Activated CD4-positive, alpha-beta T cell treated with anti-CD3 and anti-CD28 coated beads, Interleukin-10, Interleukin-2, amounts not matched to agents 100 ng/mL and 50 ng/mL, durations not matched to agents 16 hours and 8 hours (primary cell): ENCODE measurements at regions not wholly inside any gene's neighbourhood (a gene's known extent, or its start where the extent isn't known, plus 50 kb on each side); places are given as distances from the start of the nearest gene placed in this dataset.

Source experiments
- DNase-seq: peaks from one replicate; pipeline ENCODE4 v3.0.0-alpha.2; 2020

GRCh38 chr10:108736111-108736510, 1187.2 kb downstream of the XPNPEP1 start:
- DNase-seq = no peak

GRCh38 chr10:108735380-108735779, 1187.9 kb downstream of the XPNPEP1 start:
- DNase-seq = no peak

- DNase-seq = no peak
These were observed 1201.4 kb downstream of the XPNPEP1 start for GRCh38 chr10:108721874-108722273.

GRCh38 chr10:108716352-108716751, 1207.0 kb downstream of the XPNPEP1 start:
- no peak for DNase-seq

- DNase-seq = no peak
These were observed 1213.2 kb downstream of the XPNPEP1 start for GRCh38 chr10:108709927-108710722.

- DNase-seq = no peak
These were observed 1214.9 kb downstream of the XPNPEP1 start for GRCh38 chr10:108708363-108708762.

GRCh38 chr10:108696792-108697477, 1226.4 kb downstream of the XPNPEP1 start:
- peak; percentile 42 for DNase-seq

- no peak for DNase-seq
These were observed 1232.2 kb downstream of the XPNPEP1 start for GRCh38 chr10:108691126-108691525.

GRCh38 chr10:108690530-108690929, 1232.8 kb downstream of the XPNPEP1 start:
- DNase-seq = no peak

- DNase-seq = no peak
These were observed 1233.4 kb downstream of the XPNPEP1 start for GRCh38 chr10:108689891-108690290.

GRCh38 chr10:108688314-108688713, 1235.0 kb downstream of the XPNPEP1 start:
- no peak for DNase-seq

GRCh38 chr10:108685863-108686531, 1237.3 kb downstream of the XPNPEP1 start:
- no peak for DNase-seq

- no peak for DNase-seq
These were observed 1238.9 kb downstream of the XPNPEP1 start for GRCh38 chr10:108684431-108684830.

- no peak for DNase-seq
These were observed 1249.6 kb downstream of the XPNPEP1 start for GRCh38 chr10:108673741-108674140.

GRCh38 chr10:108663587-108663986, 1259.7 kb downstream of the XPNPEP1 start:
- no peak for DNase-seq

GRCh38 chr10:108662975-108663374, 1260.3 kb downstream of the XPNPEP1 start:
- DNase-seq = no peak

- no peak for DNase-seq
These were observed 1268.3 kb downstream of the XPNPEP1 start for GRCh38 chr10:108655057-108655456.

GRCh38 chr10:108653531-108653930, 1269.8 kb downstream of the XPNPEP1 start:
- DNase-seq = no peak

GRCh38 chr10:108639010-108639409, 1284.3 kb downstream of the XPNPEP1 start:
- no peak for DNase-seq

- DNase-seq = no peak
These were observed 1285.1 kb downstream of the XPNPEP1 start for GRCh38 chr10:108638225-108638624.

- no peak for DNase-seq
These were observed 1290.3 kb downstream of the XPNPEP1 start for GRCh38 chr10:108633046-108633445.

- DNase-seq = no peak
These were observed 1291.2 kb downstream of the XPNPEP1 start for GRCh38 chr10:108632144-108632543.

- no peak for DNase-seq
These were observed 1292.0 kb downstream of the XPNPEP1 start for GRCh38 chr10:108631332-108631731.

- DNase-seq = no peak
These were observed 1293.5 kb downstream of the XPNPEP1 start for GRCh38 chr10:108629834-108630233.
